AG08395 (cell line): ENCODE measurements at regions not wholly inside any gene's neighbourhood (a gene's known extent, or its start where the extent isn't known, plus 50 kb on each side); places are given as distances from the start of the nearest gene placed in this dataset.

Source experiments
- DNase-seq: peaks from one replicate; pipeline ENCODE4 v3.0.0; 2012; ENCODE audit warnings: mixed read lengths, low spot score

GRCh38 chrX:36436361-36436760 is 516.8 kb downstream of the CFAP47 start:
- DNase-seq, result no peak

- DNase-seq, result no peak
Measured at GRCh38 chrX:36443007-36443406, 523.5 kb downstream of the CFAP47 start.

GRCh38 chrX:36445566-36445965 is 526.0 kb downstream of the CFAP47 start:
- no peak for DNase-seq

- no peak for DNase-seq
Measured at GRCh38 chrX:36462142-36462541, 542.6 kb downstream of the CFAP47 start.

GRCh38 chrX:36480441-36480990 is 527.6 kb upstream of the FAM47C start:
- DNase-seq, result no peak

GRCh38 chrX:36501169-36501702 is 506.9 kb upstream of the FAM47C start:
- DNase-seq, result no peak

- DNase-seq, result no peak
Measured at GRCh38 chrX:36504625-36505024, 503.5 kb upstream of the FAM47C start.

GRCh38 chrX:36508042-36508441 is 500.1 kb upstream of the FAM47C start:
- no peak for DNase-seq

GRCh38 chrX:36510736-36511135 is 497.4 kb upstream of the FAM47C start:
- DNase-seq, result no peak

GRCh38 chrX:36528661-36529060 is 479.5 kb upstream of the FAM47C start:
- DNase-seq, result no peak

- DNase-seq, result no peak
Measured at GRCh38 chrX:36534900-36535299, 473.3 kb upstream of the FAM47C start.

- DNase-seq, result no peak
Measured at GRCh38 chrX:36543499-36543898, 464.7 kb upstream of the FAM47C start.

- no peak for DNase-seq
Measured at GRCh38 chrX:36562986-36563385, 445.2 kb upstream of the FAM47C start.

GRCh38 chrX:36568946-36569345 is 439.2 kb upstream of the FAM47C start:
- no peak for DNase-seq

- no peak for DNase-seq
Measured at GRCh38 chrX:36573720-36574119, 434.4 kb upstream of the FAM47C start.

GRCh38 chrX:36575670-36576069 is 432.5 kb upstream of the FAM47C start:
- no peak for DNase-seq

- DNase-seq, result no peak
Measured at GRCh38 chrX:36577006-36577405, 431.2 kb upstream of the FAM47C start.

GRCh38 chrX:36581030-36581429 is 427.1 kb upstream of the FAM47C start:
- no peak for DNase-seq

GRCh38 chrX:36583674-36584073 is 424.5 kb upstream of the FAM47C start:
- no peak for DNase-seq

GRCh38 chrX:36609616-36610585 is 398.3 kb upstream of the FAM47C start:
- no peak for DNase-seq

GRCh38 chrX:36626898-36627297 is 381.3 kb upstream of the FAM47C start:
- DNase-seq, result no peak

- DNase-seq, result no peak
Measured at GRCh38 chrX:36640232-36640631, 367.9 kb upstream of the FAM47C start.

GRCh38 chrX:36642052-36642451 is 366.1 kb upstream of the FAM47C start:
- DNase-seq, result no peak
